Bronchial epithelial cell (primary cell): ENCODE measurements at regions not wholly inside any gene's neighbourhood (a gene's known extent, or its start where the extent isn't known, plus 50 kb on each side); places are given as distances from the start of the nearest gene placed in this dataset.

Source experiments
- DNase-seq: peaks from one replicate; pipeline ENCODE4 v3.0.0-alpha.2; 2010; ENCODE audit warnings: low read depth
- FAIRE-seq: peaks from 2 replicates; lab custom pipeline; 2011; peaks lifted over from hg19 to GRCh38; lab: Jason Lieb, UNC
- H3K27me3 ChIP-seq: 2 replicates; pipeline ENCODE4 v1.5.1; 2011; ENCODE audit warnings: low read length; ENCODE audit not compliant: control insufficient read depth, insufficient read depth
- H3K36me3 ChIP-seq: 2 replicates; pipeline ENCODE4 v1.5.1; 2011; ENCODE audit warnings: low read length; ENCODE audit not compliant: control insufficient read depth, insufficient read depth
- H3K4me3 ChIP-seq: 2 replicates; pipeline ENCODE4 v1.5.1; 2011; ENCODE audit warnings: mild to moderate bottlenecking, low read depth, low read length, control low read depth
- CTCF ChIP-seq: IDR thresholded peaks from 2 replicates; pipeline ENCODE4 v1.5.1; 2011; ENCODE audit warnings: mild to moderate bottlenecking, moderate library complexity, low read length, control low read depth, inconsistent platforms; ENCODE audit not compliant: insufficient read depth, severe bottlenecking

- no peak overlapping the region for H3K4me3 ChIP-seq
- no peaks in the 10 kb centered on the region for H3K36me3 ChIP-seq
- no peak for DNase-seq
- TF ChIP-seq CTCF: no peak
- H3K27me3 ChIP-seq: no peaks in the 10 kb centered on the region
- FAIRE-seq: no peak
Observed at GRCh38 chr2:64825831-64826491, 163.2 kb upstream of the SLC1A4 start.

GRCh38 chr2:64826703-64827102 lies 162.5 kb upstream of the SLC1A4 start:
- DNase-seq: no peak
- FAIRE-seq: no peak
- no peaks in the 10 kb centered on the region for H3K36me3 ChIP-seq
- H3K27me3 ChIP-seq: no peaks in the 10 kb centered on the region
- no peak for TF ChIP-seq CTCF
- H3K4me3 ChIP-seq: no peak overlapping the region

- no peak for DNase-seq
- Histone ChIP-seq H3K36me3 (no peaks in the 10 kb centered on the region), H3K4me3 (no peak overlapping the region), H3K27me3 (no peaks in the 10 kb centered on the region)
- no peak for FAIRE-seq
- TF ChIP-seq CTCF: no peak
Observed at GRCh38 chr2:64828261-64828660, 160.9 kb upstream of the SLC1A4 start.

- FAIRE-seq (no peak), DNase-seq (no peak)
- no peak for TF ChIP-seq CTCF
- Histone ChIP-seq H3K27me3 (no peaks in the 10 kb centered on the region), H3K4me3 (no peak overlapping the region), H3K36me3 (no peaks in the 10 kb centered on the region)
Observed at GRCh38 chr2:64829525-64829924, 159.7 kb upstream of the SLC1A4 start.

- Histone ChIP-seq H3K4me3 (no peak overlapping the region), H3K36me3 (no peaks in the 10 kb centered on the region), H3K27me3 (no peaks in the 10 kb centered on the region)
- peak; percentile 87 for TF ChIP-seq CTCF
- DNase-seq (peak; percentile 93), FAIRE-seq (no peak)
Observed at GRCh38 chr2:64831134-64831976, 157.8 kb upstream of the SLC1A4 start.
